ENCODE measurements at regions not wholly inside any gene's neighbourhood (a gene's known extent, or its start where the extent isn't known, plus 50 kb on each side); places are given as distances from the start of the nearest gene placed in this dataset.

DNA sequence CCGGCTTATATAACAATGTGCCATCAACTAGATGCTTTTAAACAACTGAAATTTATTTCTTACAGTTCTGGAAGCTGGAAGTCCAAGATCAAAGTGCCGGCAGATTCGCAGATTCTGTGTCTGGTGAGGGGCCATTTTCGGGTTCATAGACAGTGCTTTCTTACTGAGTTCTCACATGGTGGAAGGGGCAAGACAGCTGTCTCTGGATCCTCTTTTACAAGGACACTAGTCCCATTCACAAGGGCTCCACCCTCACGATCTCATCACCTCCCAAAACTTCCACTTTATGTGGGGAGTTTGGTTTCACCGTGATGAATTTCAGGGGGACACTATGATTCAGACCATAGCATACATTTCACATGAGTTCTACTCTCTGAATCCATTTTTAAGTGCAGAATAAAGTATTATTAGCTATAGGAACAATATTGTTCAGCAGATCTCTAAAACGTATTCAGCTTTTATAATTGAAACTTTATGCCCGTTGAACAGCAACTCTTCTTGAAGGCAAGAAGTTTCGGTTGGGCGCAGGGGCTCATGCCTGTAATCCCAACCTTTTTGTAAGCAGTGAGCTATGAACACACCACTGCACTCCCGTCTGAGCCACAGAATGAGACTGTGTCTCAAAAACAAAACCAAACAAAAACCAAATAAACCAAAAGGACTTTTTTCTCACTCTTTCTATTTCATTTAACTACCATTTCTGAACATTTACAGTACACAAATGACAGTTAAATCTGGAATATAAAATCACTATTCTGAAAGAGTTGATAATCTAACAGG lies 502.8 kb downstream of the CMPK2 start:
- TF ChIP-seq, protein P1, sequence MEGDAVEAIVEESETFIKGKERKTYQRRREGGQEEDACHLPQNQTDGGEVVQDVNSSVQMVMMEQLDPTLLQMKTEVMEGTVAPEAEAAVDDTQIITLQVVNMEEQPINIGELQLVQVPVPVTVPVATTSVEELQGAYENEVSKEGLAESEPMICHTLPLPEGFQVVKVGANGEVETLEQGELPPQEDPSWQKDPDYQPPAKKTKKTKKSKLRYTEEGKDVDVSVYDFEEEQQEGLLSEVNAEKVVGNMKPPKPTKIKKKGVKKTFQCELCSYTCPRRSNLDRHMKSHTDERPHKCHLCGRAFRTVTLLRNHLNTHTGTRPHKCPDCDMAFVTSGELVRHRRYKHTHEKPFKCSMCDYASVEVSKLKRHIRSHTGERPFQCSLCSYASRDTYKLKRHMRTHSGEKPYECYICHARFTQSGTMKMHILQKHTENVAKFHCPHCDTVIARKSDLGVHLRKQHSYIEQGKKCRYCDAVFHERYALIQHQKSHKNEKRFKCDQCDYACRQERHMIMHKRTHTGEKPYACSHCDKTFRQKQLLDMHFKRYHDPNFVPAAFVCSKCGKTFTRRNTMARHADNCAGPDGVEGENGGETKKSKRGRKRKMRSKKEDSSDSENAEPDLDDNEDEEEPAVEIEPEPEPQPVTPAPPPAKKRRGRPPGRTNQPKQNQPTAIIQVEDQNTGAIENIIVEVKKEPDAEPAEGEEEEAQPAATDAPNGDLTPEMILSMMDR (optimal IDR thresholded peaks at IDR 0.05 in 1 of 3, IDR thresholded peaks at IDR 0.05 in 1 of 3, conservative IDR thresholded peaks at IDR 0.05 in 1 of 3; ENCODE audit: extremely low read depth in 1 of 3, insufficient read depth in 2 of 3, low read length in 3 of 3), result no peak
- no peak for TF ChIP-seq EZH2 (IDR thresholded peaks at IDR 0.05; ENCODE audit: low read length)
